HG02798 (cell line): ENCODE measurements at regions not wholly inside any gene's neighbourhood (a gene's known extent, or its start where the extent isn't known, plus 50 kb on each side); places are given as distances from the start of the nearest gene placed in this dataset.

Source experiments
- ATAC-seq: cut with Tn5 transposase; IDR thresholded peaks from one replicate; pipeline ENCODE4 v1.9.1; 2021; ENCODE audit warnings: mild to moderate bottlenecking; ENCODE audit not compliant: unreplicated experiment, poor library complexity

DNA sequence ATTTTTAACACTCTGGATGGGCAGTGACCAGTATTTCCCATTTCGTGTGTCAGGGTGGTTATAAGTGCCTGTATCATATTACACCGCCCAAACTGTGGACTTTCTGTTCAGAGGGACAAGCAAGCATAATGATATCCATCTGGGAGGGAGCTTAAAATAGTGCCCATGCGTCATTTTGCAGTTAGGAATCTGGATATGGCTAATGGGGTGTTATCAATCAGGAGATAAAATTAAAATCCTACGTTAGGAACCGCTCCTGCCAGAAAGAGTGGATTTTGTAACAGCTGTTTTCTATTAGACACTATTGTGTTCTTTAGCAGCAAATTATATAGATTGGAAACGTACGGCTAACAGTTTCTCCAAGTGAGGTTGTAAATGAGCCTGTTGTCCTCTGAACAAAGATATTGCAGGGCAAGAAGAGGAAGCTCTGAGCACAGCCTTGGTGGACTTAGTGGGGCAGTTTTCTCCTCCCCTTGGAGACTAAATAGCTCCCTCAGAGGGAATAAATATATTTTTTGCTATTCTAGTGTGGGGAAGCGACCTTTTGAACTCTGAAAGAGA lies 160.4 kb downstream of the SPATA31D1 start:
- ATAC-seq: no peak

DNA sequence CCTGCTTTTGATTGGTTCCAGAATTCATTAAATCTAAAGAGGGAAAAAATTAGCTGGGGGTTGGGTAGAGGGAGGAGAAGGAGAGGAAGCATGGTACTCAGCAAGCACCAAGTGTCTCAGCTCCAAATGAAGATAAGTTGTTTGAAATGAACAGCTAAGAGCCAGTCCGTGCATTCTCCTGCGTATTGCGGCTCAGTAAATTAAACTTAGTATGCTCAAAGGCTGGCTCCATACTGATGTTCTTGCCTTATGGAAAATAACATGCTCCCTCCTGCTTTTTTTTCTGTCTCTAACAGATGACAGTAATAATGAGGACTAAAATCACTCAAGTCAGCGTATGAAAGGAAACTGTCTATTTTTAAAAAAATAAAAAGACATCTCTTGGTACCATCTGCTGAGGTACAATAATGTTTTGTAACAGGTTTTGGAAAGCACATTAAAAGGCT lies 161.0 kb downstream of the SPATA31D1 start:
- ATAC-seq: no peak

DNA sequence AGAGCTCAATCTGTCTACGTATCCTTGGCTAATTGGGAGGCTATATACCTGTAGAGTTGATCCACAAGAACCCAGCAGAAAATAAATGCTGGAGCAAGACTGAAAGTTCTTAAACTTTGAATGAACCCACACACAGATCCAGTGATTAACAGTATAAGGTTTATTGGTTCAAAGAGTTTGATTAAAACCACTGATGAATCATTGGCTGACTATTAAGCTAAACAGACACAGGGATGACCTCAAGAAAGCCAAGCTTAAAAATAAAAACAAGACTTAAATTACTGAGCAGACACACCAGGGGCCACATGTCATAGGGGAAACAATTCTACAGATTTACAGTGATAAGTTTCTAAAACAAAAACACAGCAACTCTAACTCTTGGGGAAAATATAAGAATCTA lies 163.6 kb downstream of the SPATA31D1 start:
- no peak for ATAC-seq

DNA sequence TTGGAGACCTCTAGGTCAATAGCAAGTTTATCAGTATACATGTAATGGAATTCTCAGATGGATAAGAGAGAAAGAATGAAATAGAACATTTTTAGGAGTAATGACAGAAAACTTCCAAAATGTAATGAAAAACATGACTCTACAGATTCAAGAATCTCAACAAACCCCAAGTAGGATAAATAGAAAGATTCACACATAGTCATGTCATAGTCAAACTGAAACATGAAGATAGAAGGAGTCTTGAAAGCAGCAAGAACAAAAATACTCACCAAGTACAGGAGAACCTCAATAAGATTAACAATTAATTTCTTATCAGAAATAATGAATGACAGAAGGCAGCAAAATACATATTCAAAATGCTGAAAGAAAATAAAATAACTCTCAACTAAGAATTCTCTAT lies 164.5 kb downstream of the SPATA31D1 start:
- ATAC-seq: no peak

DNA sequence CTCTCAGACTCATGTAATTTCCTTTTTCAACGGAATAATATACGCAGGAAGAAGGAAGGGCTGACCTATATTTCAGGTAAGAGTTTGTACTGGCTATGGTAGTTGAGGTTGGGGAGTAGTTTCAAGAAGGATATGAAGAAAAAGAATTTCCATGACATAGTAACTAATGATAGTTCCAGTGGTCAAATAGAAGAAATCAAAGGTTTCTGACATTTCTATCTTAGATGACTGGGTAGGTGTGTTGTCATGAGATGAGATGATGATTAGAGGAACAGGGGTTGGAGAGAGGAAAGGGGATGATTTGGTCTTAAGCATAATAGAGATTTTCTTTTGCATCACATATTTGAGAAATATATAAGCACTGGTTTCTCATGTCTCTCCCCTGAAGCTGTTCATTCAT lies 166.0 kb downstream of the SPATA31D1 start:
- ATAC-seq: no peak

DNA sequence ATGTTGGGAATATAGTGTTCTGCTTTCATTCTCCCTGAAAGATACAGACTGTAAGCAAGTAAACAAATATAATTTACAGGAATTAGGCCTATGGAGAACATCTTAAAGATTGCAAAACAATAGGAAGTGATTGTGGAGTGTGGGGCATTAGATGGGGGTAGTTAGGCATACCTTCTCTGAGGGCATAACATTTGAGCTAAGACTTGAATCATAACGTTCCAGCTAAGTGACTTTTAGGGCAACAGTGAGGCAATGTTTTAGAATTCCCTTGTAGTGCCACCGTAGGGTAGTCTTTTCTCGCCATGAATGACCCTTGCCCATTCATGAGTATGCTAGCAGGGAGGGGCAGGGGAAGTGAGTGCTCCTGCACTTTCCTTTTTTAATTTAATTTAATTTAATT lies 173.3 kb downstream of the SPATA31D1 start:
- no peak for ATAC-seq

DNA sequence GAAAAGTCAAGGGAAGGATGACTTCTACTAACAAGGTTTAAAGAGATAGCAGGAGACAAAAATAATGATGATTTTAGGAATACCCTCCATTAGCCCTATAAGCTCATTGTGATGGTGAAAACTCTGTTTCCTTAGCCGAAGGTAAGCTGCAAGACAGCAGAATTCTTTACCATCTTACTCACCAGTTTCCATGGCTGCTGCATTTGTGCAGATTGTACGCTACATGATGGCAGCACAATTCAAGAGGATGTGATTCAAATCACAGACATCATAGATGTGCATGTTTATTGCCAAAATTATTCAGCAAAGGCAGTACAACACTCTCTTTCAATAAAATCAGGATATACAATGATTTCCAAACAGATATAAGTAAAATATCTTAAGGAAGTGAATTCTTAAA lies 175.6 kb downstream of the SPATA31D1 start:
- ATAC-seq: no peak

DNA sequence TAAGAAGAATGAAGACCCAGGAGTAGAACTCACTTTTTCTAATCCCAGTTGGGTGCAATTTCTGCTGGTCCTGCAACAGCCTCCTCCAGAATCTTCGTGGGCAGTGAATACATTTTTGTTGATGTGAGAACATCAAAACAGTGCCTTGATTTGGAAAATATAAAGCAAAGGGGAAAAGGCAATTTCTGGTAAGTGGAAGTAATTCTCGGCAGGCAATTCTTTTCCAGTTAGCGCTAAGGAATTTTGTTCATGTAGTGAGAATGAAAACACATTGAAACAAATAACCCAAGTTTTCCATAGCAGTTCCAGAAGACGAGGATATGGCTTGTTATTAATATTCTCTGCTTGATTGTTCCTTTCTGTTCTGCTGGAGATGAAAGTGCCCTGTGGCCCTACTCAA lies 178.7 kb downstream of the SPATA31D1 start:
- no peak for ATAC-seq

DNA sequence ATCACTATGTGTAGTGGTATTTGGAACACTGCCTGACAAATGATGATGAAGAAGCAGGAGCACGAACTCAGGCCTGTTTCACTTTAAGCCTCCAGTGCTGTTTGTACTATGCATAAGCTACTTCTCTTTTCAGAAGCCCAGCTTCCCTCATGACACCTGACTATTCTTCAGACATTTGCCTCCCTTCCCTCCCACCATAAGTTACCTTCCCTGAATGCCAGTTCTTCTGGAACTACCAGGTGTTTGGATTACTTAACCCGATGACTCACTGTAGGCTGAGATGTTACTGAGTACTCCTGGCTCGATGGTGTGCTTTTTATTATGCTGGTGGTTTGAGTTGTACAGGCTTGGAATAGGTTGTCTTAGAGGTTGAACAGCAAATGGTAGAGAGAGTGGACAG lies 180.0 kb downstream of the SPATA31D1 start:
- ATAC-seq: no peak

DNA sequence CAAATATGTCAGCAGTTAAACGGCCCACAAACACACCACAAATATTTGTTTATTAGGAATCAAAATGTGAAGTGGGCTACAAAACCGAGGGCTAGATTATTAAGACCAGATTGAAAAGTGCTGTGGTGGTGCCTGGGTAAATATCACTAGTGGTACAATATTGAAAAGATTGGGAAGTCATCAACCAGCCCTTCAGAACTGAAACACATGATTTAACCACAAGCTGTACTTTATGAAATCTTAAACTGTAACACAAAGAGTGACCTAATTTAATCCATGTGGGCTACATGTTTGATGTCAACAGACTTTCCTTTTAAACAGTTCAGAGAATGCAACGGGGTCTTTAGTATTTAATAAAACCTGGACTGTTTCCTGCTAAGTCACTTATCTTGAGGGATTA lies 182.3 kb downstream of the SPATA31D1 start:
- ATAC-seq: no peak

DNA sequence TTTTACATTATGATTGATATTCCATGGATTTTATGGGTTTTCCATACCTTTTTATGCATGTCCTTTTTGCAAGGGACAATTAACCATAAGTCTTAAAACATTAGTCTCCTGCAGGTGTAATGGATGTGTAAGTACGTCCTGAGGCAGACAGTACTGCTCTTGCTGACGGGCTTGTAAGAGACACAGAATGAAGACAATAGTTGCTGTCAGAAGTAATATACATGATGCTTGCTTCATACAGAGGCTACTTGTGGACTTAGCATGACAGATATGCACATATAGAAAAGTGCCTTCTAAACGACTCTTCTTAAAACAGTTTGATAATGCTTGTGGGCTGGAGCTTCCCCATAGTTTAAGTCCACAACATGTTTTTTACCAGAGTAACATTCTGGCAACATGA lies 182.7 kb downstream of the SPATA31D1 start:
- no peak for ATAC-seq

DNA sequence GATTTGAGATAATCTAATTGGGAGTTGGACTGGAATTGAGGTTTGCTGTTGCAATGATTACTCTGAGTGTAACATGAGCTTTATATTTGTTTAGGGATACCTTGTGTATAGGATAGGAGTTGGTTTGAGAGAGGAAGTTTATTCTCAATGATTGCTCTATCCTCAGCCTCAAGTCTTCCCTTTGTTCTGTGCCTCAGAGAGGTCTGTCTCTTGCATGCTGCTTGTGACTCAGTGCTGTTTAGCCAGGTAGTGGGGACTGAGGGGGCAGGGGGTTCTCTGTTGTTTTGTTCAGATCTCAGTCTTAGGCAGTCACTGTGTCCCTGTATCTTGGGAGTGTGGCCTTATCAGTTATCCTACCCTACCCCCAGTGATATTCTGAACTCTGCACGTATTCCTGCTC lies 192.1 kb downstream of the SPATA31D1 start:
- ATAC-seq: no peak

DNA sequence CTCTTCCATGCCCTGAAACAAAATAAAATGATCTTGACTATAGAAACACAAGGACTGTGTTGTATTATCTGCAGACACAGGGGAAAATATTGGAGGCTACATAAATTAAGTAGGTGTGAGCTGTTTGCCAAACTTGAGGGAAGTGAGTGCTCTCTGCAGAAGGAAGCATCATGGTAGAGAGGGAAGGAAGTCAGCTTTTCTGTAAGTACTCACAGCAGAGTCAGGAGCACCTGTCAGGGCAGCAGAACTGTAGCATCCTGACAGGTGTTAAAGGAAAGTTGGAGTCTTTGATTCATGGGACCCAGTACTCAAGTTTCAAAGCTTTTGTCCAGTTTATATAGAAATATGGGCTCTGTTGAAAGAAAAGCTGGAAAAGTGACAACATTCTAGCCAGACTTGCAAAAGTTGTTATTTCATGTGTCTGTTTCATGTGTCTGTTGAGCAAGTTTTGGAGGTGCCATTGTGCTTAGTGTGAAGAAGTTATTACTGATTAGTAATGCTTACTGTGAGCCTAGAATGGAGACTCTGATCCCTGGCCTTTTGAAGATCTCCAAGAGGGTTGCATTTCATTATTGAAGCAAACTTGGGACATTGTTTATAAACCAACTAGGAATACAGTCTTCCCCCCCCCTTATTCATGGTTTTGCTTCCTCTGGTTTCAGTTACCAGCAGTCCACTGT lies 194.7 kb downstream of the SPATA31D1 start:
- ATAC-seq: no peak

DNA sequence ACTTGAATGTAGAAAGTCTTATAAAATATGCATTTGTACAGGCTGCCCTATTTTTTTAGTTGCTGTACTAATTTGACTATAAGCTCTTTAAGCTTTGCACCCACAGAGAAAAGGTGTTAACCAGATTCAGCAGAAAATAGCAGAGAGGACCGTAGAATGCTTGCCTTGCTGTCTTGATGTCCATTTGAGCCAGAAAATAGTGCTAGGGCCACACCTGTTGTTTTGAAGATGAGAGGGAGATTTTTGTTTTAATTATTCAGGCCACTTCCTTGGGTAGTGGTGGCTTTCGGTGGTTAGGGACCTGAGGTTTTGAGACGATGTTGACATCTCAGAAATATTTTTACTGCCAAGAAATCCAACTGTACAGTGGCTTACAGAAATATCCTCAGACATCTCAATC lies 196.0 kb downstream of the SPATA31D1 start:
- peak; percentile 79 for ATAC-seq

DNA sequence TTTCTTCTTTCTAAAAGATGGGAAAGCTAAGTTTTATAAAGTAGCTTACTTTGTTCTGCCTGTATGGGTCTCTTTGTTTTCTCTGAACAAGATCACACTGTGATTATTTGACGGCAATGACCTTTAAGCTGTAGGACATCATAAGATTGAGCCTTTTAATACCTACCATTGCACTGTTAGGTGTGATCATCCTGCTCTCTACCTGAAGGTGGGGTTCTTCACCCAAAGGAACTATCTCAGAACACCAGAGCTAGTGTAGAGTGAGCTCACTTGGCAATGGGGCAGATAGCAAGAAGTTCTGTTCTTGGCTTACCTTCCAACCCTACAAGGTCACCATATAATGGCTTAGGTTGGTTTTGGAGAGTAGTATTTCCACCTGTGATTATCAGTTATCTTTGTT lies 200.2 kb downstream of the SPATA31D1 start:
- no peak for ATAC-seq

DNA sequence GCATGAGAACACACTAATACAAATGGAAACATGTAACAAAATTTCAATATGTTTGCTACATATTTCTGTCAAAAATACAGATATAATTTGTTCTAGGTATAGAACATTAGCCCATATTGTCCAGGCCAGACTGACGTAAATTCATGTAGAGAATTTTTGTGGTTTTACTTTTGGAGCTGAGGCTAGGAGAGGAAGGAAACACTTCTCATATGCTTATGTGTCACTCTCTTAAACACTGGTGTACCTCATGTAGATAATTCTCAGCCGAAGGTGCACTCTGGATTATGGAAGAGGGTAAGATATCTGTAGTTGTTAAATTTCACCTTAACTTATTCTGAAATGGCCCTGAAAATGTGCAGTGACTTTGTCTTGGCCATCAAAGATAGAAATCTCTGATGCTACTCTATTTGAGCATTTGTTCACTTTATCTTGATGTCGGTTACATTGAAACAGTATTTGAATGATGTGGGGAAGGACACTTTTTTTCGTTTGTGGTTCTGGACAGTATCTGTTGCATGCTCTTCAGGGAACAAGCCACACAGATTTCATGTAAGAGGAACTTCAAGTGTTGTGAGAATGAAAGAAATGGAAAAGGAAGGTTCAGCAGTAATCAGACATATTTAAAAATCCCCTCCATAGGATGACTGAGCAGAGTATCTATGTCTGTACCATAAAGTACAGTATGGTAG lies 202.7 kb downstream of the SPATA31D1 start:
- no peak for ATAC-seq

DNA sequence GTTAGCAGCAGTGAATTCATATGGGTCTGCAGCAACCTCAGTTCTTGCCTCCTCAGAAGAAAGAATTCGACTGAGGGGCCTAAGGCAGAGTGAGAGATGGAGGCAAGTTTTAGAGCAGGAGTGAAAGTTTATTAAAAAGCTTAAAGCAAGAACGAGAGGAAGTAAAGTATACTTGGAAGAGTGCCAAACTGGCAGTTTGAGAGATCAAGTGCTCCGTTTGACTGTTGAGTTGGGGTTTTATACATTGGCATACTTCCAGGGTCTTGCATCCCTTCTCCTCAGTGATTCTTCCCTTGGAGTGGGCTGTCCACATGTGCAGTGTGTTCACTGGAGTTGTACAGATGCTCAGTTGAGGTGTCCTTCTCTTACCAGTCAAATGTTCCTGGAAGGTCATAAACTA lies 203.6 kb downstream of the SPATA31D1 start:
- ATAC-seq: no peak

DNA sequence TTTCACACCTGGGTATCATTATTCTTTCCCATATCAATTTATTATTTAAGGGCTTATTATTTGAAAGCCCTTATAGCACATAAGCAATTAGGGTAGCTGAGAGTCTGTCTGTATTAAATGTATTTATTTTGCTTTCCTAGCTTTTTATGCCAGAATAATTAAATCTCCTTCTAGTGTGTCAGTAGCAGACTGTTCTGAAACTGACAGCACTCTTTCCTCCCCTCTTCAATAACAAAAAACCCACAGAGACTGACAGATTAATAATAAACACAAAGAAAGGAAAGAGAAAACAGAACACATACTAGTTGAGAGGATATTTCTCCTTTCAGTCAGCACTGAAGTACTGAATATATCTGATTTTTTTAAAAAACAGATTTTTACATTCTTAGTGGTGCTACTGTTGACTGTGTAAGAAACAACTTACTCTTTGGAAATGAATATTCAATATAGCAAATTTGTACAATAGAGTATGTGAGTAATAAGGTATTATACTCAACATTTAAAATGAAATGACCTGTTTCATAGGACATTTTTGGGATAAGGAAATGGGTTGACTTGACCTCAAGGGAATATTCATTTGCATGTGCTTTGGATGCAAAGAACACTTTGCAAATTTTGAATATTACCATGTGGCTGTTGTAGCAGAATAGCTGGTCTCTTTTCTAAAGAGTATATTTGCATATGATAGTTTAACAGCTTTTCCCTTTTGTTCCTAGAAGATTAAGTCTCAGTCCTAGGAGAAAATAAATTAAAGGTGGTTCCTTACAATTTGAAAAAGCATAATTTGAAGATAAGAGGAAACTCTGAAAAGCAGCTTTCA lies 208.3 kb downstream of the SPATA31D1 start:
- ATAC-seq: no peak

DNA sequence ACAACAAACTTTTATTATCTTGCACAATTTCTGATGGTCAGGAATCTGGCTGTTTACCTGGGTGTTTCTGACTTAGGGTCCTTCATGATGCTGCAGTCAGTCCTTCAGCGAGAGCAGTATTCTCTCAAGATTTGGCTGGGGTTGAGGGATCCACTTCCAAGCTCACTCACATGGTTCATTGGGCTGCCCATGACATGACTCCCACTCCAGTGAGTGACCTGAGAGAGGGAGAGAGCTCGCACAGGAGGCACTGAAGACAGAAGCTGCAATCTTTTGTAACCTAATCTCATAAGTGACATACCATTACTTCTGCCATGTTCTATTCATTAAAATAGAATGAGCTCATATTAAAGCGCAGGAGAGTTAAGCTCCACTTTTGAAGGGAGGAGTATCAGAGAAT lies 212.6 kb downstream of the SPATA31D1 start:
- no peak for ATAC-seq

DNA sequence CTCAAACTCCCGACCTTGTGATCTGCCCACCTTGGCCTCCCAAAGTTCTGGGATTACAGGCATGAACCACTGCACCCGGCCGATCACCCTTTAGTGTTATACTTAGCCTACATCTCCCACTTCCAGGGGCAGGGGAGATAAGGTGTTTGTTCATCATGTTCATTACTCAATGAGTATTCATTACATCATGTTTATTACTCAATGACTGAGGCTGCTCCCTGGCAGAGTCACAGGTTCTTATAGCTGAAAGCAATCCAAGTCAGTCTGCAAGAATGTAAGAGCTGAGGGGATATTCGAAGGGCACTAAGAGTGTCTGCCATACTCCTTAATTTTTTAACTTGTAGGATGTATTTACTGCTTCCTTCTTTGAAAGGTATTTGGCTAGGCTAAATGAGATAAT lies 214.2 kb downstream of the SPATA31D1 start:
- ATAC-seq: no peak

DNA sequence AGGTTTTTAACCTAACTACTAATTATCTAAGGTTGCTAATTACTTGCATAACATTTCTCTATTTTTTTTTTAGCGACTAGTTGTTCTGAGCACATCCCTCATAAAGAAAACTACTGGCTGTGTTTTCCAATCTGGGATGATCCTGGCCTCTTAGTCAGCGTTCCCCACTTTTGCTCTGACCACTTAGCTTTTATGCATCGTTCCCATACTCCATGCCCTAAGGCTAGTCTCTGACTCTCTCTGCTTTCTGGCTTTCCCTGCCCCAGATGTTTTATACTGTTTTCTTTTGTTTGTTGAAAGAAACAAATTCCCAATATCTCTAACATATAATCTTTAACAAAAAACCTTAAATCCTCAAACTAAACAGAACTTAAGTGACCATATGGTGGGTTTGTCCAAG lies 217.9 kb downstream of the SPATA31D1 start:
- no peak for ATAC-seq
